ENCODE measurements at regions not wholly inside any gene's neighbourhood (a gene's known extent, or its start where the extent isn't known, plus 50 kb on each side); places are given as distances from the start of the nearest gene placed in this dataset.

GRCh38 chr15:31437686-31438085 lies 111.1 kb downstream of the KLF13 start (continued):
- TF ChIP-seq NR2F1 (conservative IDR thresholded peaks at IDR 0.05) (peak; percentile 70; the same call in 1 of the 2 replicates), SPI1 (IDR thresholded peaks at IDR 0.05; ENCODE audit: borderline replicate concordance, insufficient read depth, low read depth, low read length) (no peak), SMARCA5 (IDR thresholded peaks at IDR 0.05) (no peak), NFYA (IDR thresholded peaks at IDR 0.05; ENCODE audit: borderline replicate concordance, low read depth, low read length) (no peak), SRF (IDR thresholded peaks at IDR 0.05; ENCODE audit: low read depth in 2 of 2, low read length in 2 of 2) (no peak), SREBF1 (IDR thresholded peaks at IDR 0.05; ENCODE audit: low read length) (no peak), SMAD1 (IDR thresholded peaks at IDR 0.05; ENCODE audit: low read depth, partially characterized antibody) (no peak), HDGF (IDR thresholded peaks at IDR 0.05) (peak; percentile 57; the same call in 1 of the 2 replicates), HDAC2 (IDR thresholded peaks at IDR 0.05) (no peak), EGR1 (IDR thresholded peaks at IDR 0.05; ENCODE audit: borderline replicate concordance in 1 of 2, low read depth in 2 of 2, low read length in 2 of 2) (peak in 1 of 2 experiments; percentile 41; a peak in 1 of 3 replicates), NBN (IDR thresholded peaks at IDR 0.05) (no peak), SIN3A (IDR thresholded peaks at IDR 0.05; ENCODE audit: low read depth, low read length) (no peak), SUZ12 (IDR thresholded peaks at IDR 0.05; ENCODE audit: unreplicated experiment) (no peak), ZNF207 (IDR thresholded peaks at IDR 0.05; ENCODE audit: borderline replicate concordance) (no peak), ESRRA (IDR thresholded peaks at IDR 0.05; ENCODE audit: low read length) (no peak), MTA3 (IDR thresholded peaks at IDR 0.05; ENCODE audit: borderline replicate concordance, low read length) (no peak), ZNF687 (IDR thresholded peaks at IDR 0.05) (peak; percentile 54; the same call in 1 of the 2 replicates), JUNB (IDR thresholded peaks at IDR 0.05) (no peak), IRF5 (IDR thresholded peaks at IDR 0.05; ENCODE audit: borderline replicate concordance) (no peak), CHD1 (IDR thresholded peaks at IDR 0.05; ENCODE audit: low read depth, low read length) (no peak), CEBPZ (IDR thresholded peaks at IDR 0.05; ENCODE audit: low read depth, low read length) (no peak), MEF2A (IDR thresholded peaks at IDR 0.05; ENCODE audit: insufficient read depth, low read depth, low read length) (no peak), HSF1 (IDR thresholded peaks at IDR 0.05; ENCODE audit: low read depth, low read length) (no peak), SMAD5 (IDR thresholded peaks at IDR 0.05; ENCODE audit: low read depth) (no peak)

Measured in GM12878 (cell line).